Mesenchymal stem cell (in vitro differentiated cells and primary cell): ENCODE measurements at regions not wholly inside any gene's neighbourhood (a gene's known extent, or its start where the extent isn't known, plus 50 kb on each side); places are given as distances from the start of the nearest gene placed in this dataset.
"Not testable (repeated sequence)": the region's sequence is repeated elsewhere in the genome, so short reads cannot be mapped to it uniquely, and the experiment has no call there.

Experiments
- DNase-seq: peaks from one replicate; pipeline ENCODE4 v3.0.0-alpha.2; 2013
- H2AFZ ChIP-seq: one replicate; pipeline ENCODE4 v1.6.1; 2013; ENCODE audit warnings: low read depth, mild to moderate bottlenecking, control low read depth, inconsistent platforms, low read length, moderate library complexity
- H2AK5ac ChIP-seq: 2 replicates; pipeline ENCODE4 v1.6.1; 2013; ENCODE audit warnings: low read length, moderate library complexity, mild to moderate bottlenecking, inconsistent platforms; ENCODE audit not compliant: severe bottlenecking
- H2BK120ac ChIP-seq: one replicate; pipeline ENCODE4 v1.6.1; 2013; ENCODE audit warnings: low read depth, mild to moderate bottlenecking, inconsistent platforms, low read length, moderate library complexity
- H2BK12ac ChIP-seq, 2 experiments: one replicate each; pipeline ENCODE4 v1.6.1; 2013; ENCODE audit warnings: inconsistent platforms in 2 of 2, low read length in 2 of 2, mild to moderate bottlenecking in 2 of 2, moderate library complexity in 2 of 2, control low read depth in 1 of 2
- H2BK15ac ChIP-seq: one replicate; pipeline ENCODE4 v1.6.1; 2013; ENCODE audit warnings: mild to moderate bottlenecking, low read depth, inconsistent platforms; ENCODE audit not compliant: poor library complexity, severe bottlenecking
- H2BK5ac ChIP-seq: 2 replicates; pipeline ENCODE4 v1.6.1; 2013; ENCODE audit warnings: low read depth, mild to moderate bottlenecking, low read length, control low read depth, inconsistent platforms; ENCODE audit not compliant: poor library complexity, severe bottlenecking
- H3K14ac ChIP-seq, 2 experiments: one replicate each; pipeline ENCODE4 v1.6.1; 2013; ENCODE audit warnings: inconsistent platforms in 2 of 2, low read length in 2 of 2, control low read depth in 1 of 2, mild to moderate bottlenecking in 1 of 2, moderate library complexity in 1 of 2
- H3K18ac ChIP-seq, 2 experiments: one replicate each; pipeline ENCODE4 v1.6.1; 2013; ENCODE audit warnings: inconsistent platforms in 2 of 2, low read length in 2 of 2, control low read depth in 1 of 2, low read depth in 1 of 2, mild to moderate bottlenecking in 1 of 2
- H3K23ac ChIP-seq, 2 experiments: one replicate each; pipeline ENCODE4 v1.6.1; 2013; ENCODE audit warnings: inconsistent platforms in 2 of 2, low read length in 2 of 2, mild to moderate bottlenecking in 2 of 2, moderate library complexity in 2 of 2, control low read depth in 1 of 2
- H3K27ac ChIP-seq: 2 replicates; pipeline ENCODE4 v1.5.1; 2013; ENCODE audit warnings: mild to moderate bottlenecking, moderate library complexity, low read length, control low read depth, inconsistent platforms; ENCODE audit not compliant: poor library complexity, severe bottlenecking
- H3K27me3 ChIP-seq, 2 experiments: 2 replicates each; pipeline versions ENCODE4 v1.6.1 to v1.7.0; 2013; ENCODE audit warnings: low read length in 2 of 2, mild to moderate bottlenecking in 2 of 2, moderate library complexity in 2 of 2, control low read depth in 1 of 2, inconsistent platforms in 1 of 2; ENCODE audit not compliant: control insufficient read depth in 1 of 2, insufficient read depth in 1 of 2
- H3K36me3 ChIP-seq, 2 experiments: 2 replicates each; pipeline versions ENCODE4 v1.6.1 to v1.7.0; 2013; ENCODE audit warnings: low read length in 2 of 2, control low read depth in 1 of 2, inconsistent platforms in 1 of 2, low read depth in 1 of 2, mild to moderate bottlenecking in 1 of 2; ENCODE audit not compliant: insufficient read depth in 2 of 2, control insufficient read depth in 1 of 2
- H3K4ac ChIP-seq, 2 experiments: one replicate each; pipeline ENCODE4 v1.6.1; 2013; ENCODE audit warnings: inconsistent platforms in 2 of 2, low read length in 2 of 2, mild to moderate bottlenecking in 2 of 2, moderate library complexity in 2 of 2, control low read depth in 1 of 2, low read depth in 1 of 2
- H3K4me1 ChIP-seq: 2 replicates; pipeline ENCODE4 v1.6.1; 2013; ENCODE audit warnings: low read depth, low read length, control low read depth; ENCODE audit not compliant: control insufficient read depth, insufficient read depth
- H3K4me2 ChIP-seq: 2 replicates; pipeline ENCODE4 v1.6.1; 2013; ENCODE audit warnings: low read length, mild to moderate bottlenecking, inconsistent platforms; ENCODE audit not compliant: poor library complexity, severe bottlenecking
- H3K4me3 ChIP-seq, 2 experiments: 2 replicates each; pipeline versions ENCODE4 v1.5.1 to v1.7.0; 2013; ENCODE audit warnings: low read length in 2 of 2, mild to moderate bottlenecking in 2 of 2, control low read depth in 1 of 2, low read depth in 1 of 2; ENCODE audit not compliant: insufficient read depth in 1 of 2
- H3K79me1 ChIP-seq: replicated peaks from 2 replicates; pipeline ENCODE4 v1.6.1; 2013; ENCODE audit warnings: mild to moderate bottlenecking, control low read depth, low read length, inconsistent platforms; ENCODE audit not compliant: poor library complexity, severe bottlenecking
- H3K9ac ChIP-seq: 2 replicates; pipeline ENCODE4 v1.7.0; 2013; ENCODE audit warnings: mild to moderate bottlenecking, low read length, moderate library complexity
- H3K9me3 ChIP-seq: 2 replicates; pipeline ENCODE4 v1.7.0; 2013; ENCODE audit warnings: mild to moderate bottlenecking, low read length; ENCODE audit not compliant: control insufficient read depth
- H4K8ac ChIP-seq: one replicate; pipeline ENCODE4 v1.6.1; 2013; ENCODE audit warnings: inconsistent platforms, mild to moderate bottlenecking, low read length, moderate library complexity
- H4K91ac ChIP-seq: one replicate; pipeline ENCODE4 v1.6.1; 2013; ENCODE audit warnings: mild to moderate bottlenecking, low read length, inconsistent platforms
- WGBS: methylation state at CpG from one replicate; pipeline ENCODE4 v1.1.7; 2013; ENCODE audit warnings: mixed read lengths; 5-methylcytosine and 5-hydroxymethylcytosine counted together

DNA sequence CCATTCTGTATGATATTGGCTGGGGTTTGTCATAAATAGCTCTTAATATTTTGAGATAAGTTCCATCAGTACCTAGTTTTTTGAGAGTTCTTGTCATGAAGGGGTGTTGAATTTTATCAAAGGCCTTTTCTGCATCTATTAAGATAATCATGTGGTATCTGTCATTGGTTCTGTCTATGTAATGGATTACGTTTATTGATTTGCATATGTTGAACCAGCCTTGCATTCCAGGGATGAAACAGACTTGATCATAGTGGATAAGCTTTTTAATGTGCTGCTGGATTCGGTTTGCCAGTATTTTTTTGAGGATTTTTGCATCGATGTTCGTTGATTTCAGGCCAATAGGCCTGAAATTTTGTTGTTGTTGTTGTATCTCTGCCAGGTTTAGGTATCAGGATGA, 469.4 kb upstream of the SPRY2 start:
- not testable (repeated sequence) for H2AFZ ChIP-seq, H3K79me1 ChIP-seq, H3K9ac ChIP-seq, H3K4ac ChIP-seq, H2BK5ac ChIP-seq, H2BK120ac ChIP-seq, H3K36me3 ChIP-seq, H3K23ac ChIP-seq, H2AK5ac ChIP-seq, H3K14ac ChIP-seq, H4K91ac ChIP-seq, H3K9me3 ChIP-seq, DNase-seq, H3K4me3 ChIP-seq, H2BK15ac ChIP-seq, H4K8ac ChIP-seq, H3K27me3 ChIP-seq, H3K4me1 ChIP-seq, H3K4me2 ChIP-seq, H2BK12ac ChIP-seq, H3K27ac ChIP-seq, H3K18ac ChIP-seq
- WGBS: 83% methylated on average over 4 of the region's 4 CpGs

DNA sequence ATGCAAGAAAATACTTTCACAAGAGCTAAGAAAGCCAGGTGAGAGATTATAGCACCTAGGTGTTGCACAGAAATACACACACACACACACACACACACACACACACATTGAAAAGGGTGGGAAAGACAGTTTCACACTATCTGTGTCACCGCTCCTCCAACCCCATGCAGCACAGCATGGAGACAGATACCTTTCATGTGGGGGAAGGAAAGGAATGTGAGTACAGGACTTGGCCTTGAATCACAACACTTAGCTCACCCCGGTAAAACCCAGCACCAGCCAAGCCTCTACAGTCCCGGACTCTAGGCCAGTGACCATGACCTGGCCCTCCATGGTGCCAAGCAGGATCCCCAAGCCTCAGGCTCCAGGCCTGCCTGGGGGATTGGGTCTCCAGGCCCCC, 462.0 kb upstream of the SPRY2 start:
- no peak overlapping the region for H3K4me2 ChIP-seq
- H3K27me3 ChIP-seq: no peaks in the 10 kb centered on the region
- no peak overlapping the region for H3K14ac ChIP-seq
- no peak overlapping the region for H3K9ac ChIP-seq
- H2AFZ ChIP-seq: no peak overlapping the region
- H2BK12ac ChIP-seq: peak overlapping the region in 1 of 2 experiments; percentile 48
- H3K9me3 ChIP-seq: no peaks in the 10 kb centered on the region
- H3K18ac ChIP-seq: peak overlapping the region in 1 of 2 experiments; percentile 38
- no peak overlapping the region for H2AK5ac ChIP-seq
- no peak for DNase-seq
- no peaks in the 10 kb centered on the region for H3K79me1 ChIP-seq
- H2BK15ac ChIP-seq: no peak overlapping the region
- WGBS: 83% methylated on average over 3 of the region's 3 CpGs
- no peak overlapping the region for H2BK120ac ChIP-seq
- no peak overlapping the region for H3K4ac ChIP-seq
- H3K4me1 ChIP-seq: no peaks in the 10 kb centered on the region
- no peaks in the 10 kb centered on the region for H3K36me3 ChIP-seq
- no peak overlapping the region for H4K8ac ChIP-seq
- no peak overlapping the region for H3K23ac ChIP-seq
- no peak overlapping the region for H4K91ac ChIP-seq
- no peak overlapping the region for H3K27ac ChIP-seq
- H2BK5ac ChIP-seq: no peak overlapping the region
- H3K4me3 ChIP-seq: no peak overlapping the region

DNA sequence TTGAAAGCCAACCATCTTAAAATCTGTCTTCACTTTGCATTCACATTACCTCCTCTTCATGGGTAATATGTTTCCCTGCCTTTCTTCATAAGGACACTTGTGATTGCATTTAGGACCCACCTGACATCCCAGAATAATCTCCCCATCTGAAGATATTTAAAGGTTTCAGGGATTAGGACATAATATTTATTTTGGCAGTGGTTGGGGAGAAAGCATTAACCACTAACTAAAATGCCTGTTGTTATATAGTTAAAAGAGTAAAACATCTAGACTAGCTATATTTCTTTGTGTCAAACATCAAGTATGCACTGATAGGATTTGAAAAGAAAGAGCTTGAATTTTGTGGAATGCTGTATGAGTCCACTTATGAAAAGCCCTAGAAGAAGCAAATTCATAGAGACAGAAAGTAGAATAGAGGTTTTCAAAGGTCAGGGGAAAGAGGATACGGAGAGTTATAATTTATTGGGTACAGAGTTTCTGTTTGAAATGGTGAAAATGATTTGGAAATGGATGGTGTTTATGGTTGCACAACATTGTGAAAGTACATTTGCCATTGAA, 457.7 kb upstream of the SPRY2 start:
- H3K9ac ChIP-seq: no peak overlapping the region
- DNase-seq: peak; percentile 16
- H3K9me3 ChIP-seq: no peaks in the 10 kb centered on the region
- H3K14ac ChIP-seq: no peak overlapping the region
- no peak overlapping the region for H3K4me2 ChIP-seq
- H3K79me1 ChIP-seq: no peaks in the 10 kb centered on the region
- no peak overlapping the region for H4K91ac ChIP-seq
- no peak overlapping the region for H3K18ac ChIP-seq
- no peak overlapping the region for H2BK5ac ChIP-seq
- H3K27me3 ChIP-seq: no peaks in the 10 kb centered on the region
- H3K4me3 ChIP-seq: no peak overlapping the region
- no peak overlapping the region for H2AFZ ChIP-seq
- no peak overlapping the region for H2BK120ac ChIP-seq
- H4K8ac ChIP-seq: no peak overlapping the region
- no peak overlapping the region for H3K27ac ChIP-seq
- no peaks in the 10 kb centered on the region for H3K36me3 ChIP-seq
- H2BK15ac ChIP-seq: no peak overlapping the region
- no peak overlapping the region for H2BK12ac ChIP-seq
- H3K23ac ChIP-seq: no peak overlapping the region
- no peak overlapping the region for H2AK5ac ChIP-seq
- WGBS: 88% methylated on average over 1 of the region's 1 CpG
- H3K4me1 ChIP-seq: no peaks in the 10 kb centered on the region
- H3K4ac ChIP-seq: no peak overlapping the region

DNA sequence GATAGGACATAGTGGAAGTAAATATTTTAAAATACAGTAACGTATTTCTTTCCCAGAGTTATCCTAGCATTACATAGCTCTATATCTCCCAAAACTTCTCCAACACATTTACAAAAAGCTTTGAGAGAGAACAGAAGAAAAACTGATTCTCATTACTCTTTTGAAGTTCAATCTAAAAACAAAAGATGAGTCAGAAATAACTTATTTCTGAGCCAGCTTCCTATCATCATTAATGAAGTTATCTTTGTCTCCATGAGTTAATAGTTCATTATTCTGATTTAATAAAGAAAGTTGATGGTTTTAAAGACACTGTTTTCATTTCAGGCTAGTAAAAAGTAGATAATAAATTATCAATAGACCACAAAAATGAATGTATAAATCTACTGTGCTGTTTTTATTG, 446.7 kb upstream of the SPRY2 start:
- H3K23ac ChIP-seq: no peak overlapping the region
- no peaks in the 10 kb centered on the region for H3K4me1 ChIP-seq
- H3K4me3 ChIP-seq: no peak overlapping the region
- H2BK12ac ChIP-seq: no peak overlapping the region
- DNase-seq: no peak
- H2AFZ ChIP-seq: no peak overlapping the region
- H2BK15ac ChIP-seq: no peak overlapping the region
- no peaks in the 10 kb centered on the region for H3K27me3 ChIP-seq
- no peak overlapping the region for H3K14ac ChIP-seq
- no peak overlapping the region for H2AK5ac ChIP-seq
- H2BK120ac ChIP-seq: no peak overlapping the region
- H3K27ac ChIP-seq: no peak overlapping the region
- H4K8ac ChIP-seq: no peak overlapping the region
- WGBS: 100% methylated on average over 1 of the region's 1 CpG
- no peaks in the 10 kb centered on the region for H3K79me1 ChIP-seq
- H3K9me3 ChIP-seq: peaks cover 5% of the 10 kb centered on the region
- H3K4ac ChIP-seq: no peak overlapping the region
- no peaks in the 10 kb centered on the region for H3K36me3 ChIP-seq
- no peak overlapping the region for H3K4me2 ChIP-seq
- no peak overlapping the region for H3K18ac ChIP-seq
- H4K91ac ChIP-seq: no peak overlapping the region
- no peak overlapping the region for H2BK5ac ChIP-seq
- peak overlapping the region; percentile 43 for H3K9ac ChIP-seq
